SU-DHL-6 (cell line): ENCODE measurements at regions not wholly inside any gene's neighbourhood (a gene's known extent, or its start where the extent isn't known, plus 50 kb on each side); places are given as distances from the start of the nearest gene placed in this dataset.

Experiments
- H2AFZ ChIP-seq: fragments of 200-600 bp; sonication (generic); 2 replicates; pipeline ENCODE4 v1.6.1; 2014; ENCODE audit warnings: low read depth, mild to moderate bottlenecking, moderate library complexity, mixed read lengths, antibody characterized with exemption, low read length; ENCODE audit not compliant: severe bottlenecking
- H3F3A ChIP-seq: fragments of 200-600 bp; shearing (Covaris generic); 2 replicates; pipeline ENCODE4 v1.6.0; 2016; ENCODE audit warnings: antibody characterized with exemption, mild to moderate bottlenecking; ENCODE audit not compliant: insufficient read depth
- H3K27ac ChIP-seq: fragments of 200-600 bp; sonication (generic); 2 replicates; pipeline ENCODE4 v1.5.1; 2016; ENCODE audit warnings: low read depth, mild to moderate bottlenecking, low read length, moderate library complexity, mixed read lengths
- H3K27me3 ChIP-seq: fragments of 200-600 bp; sonication (generic), shearing (Covaris generic); 2 replicates; pipeline ENCODE4 v1.6.0; 2014; ENCODE audit warnings: mild to moderate bottlenecking, low read length
- H3K36me3 ChIP-seq: fragments of 200-600 bp; sonication (generic); 2 replicates; pipeline ENCODE4 v1.6.1; 2014; ENCODE audit warnings: mild to moderate bottlenecking, low read length, mixed read lengths
- H3K4me2 ChIP-seq: fragments of 300-600, 200-600 bp; shearing (Covaris generic), sonication (generic); 2 replicates; pipeline ENCODE4 v1.6.0; 2014; ENCODE audit warnings: low read length, low read depth, mild to moderate bottlenecking; ENCODE audit not compliant: poor library complexity, severe bottlenecking
- H3K4me3 ChIP-seq: fragments of 200-600 bp; sonication (generic); 2 replicates; pipeline ENCODE4 v1.5.1; 2014; ENCODE audit warnings: antibody characterized with exemption, low read length, mild to moderate bottlenecking, mixed read lengths; ENCODE audit not compliant: insufficient read depth, poor library complexity, severe bottlenecking
- H3K79me2 ChIP-seq: fragments of 200-600 bp; sonication (generic); 2 replicates; pipeline ENCODE4 v1.6.1; 2014; ENCODE audit warnings: mild to moderate bottlenecking, low read length, moderate library complexity; ENCODE audit not compliant: insufficient read depth
- H3K9ac ChIP-seq: fragments of 200-600 bp; sonication (generic); 2 replicates; pipeline ENCODE4 v1.7.0; 2014; ENCODE audit warnings: mild to moderate bottlenecking, low read length
- H3K9me2 ChIP-seq: fragments of 200-600 bp; sonication (generic); replicated peaks from 2 replicates; pipeline ENCODE4 v1.6.1; 2014; ENCODE audit warnings: low read length; ENCODE audit not compliant: insufficient read depth
- H3K9me3 ChIP-seq: fragments of 200-600 bp; sonication (generic); 2 replicates; pipeline ENCODE4 v1.6.1; 2014; ENCODE audit warnings: low read length, mixed read lengths; ENCODE audit not compliant: insufficient read depth
- H4K20me1 ChIP-seq: fragments of 200-600 bp; sonication (generic); 2 replicates; pipeline ENCODE4 v1.6.1; 2014; ENCODE audit warnings: low read depth, mild to moderate bottlenecking, antibody characterized with exemption, low read length, moderate library complexity, mixed read lengths
- CTCF ChIP-seq: fragments of 200-600 bp; sonication (generic); IDR thresholded peaks from one replicate; pipeline ENCODE4 v1.5.1; 2017; ENCODE audit warnings: antibody characterized with exemption, mild to moderate bottlenecking, low read length, moderate library complexity; ENCODE audit not compliant: insufficient read depth, poor library complexity, severe bottlenecking
- EZH2phosphoT487 ChIP-seq: fragments of 200-600 bp; sonication (generic), shearing (Covaris generic); conservative IDR thresholded peaks from 2 replicates; pipeline ENCODE4 v1.6.1; 2018; ENCODE audit warnings: mild to moderate bottlenecking, antibody characterized with exemption, low read length, moderate library complexity, mixed read lengths

GRCh38 chr21:35352066-35352770, 303.1 kb upstream of the RUNX1 start:
- no peaks in the 10 kb centered on the region for H3K36me3 ChIP-seq
- H3K4me3 ChIP-seq: no peak overlapping the region
- H4K20me1 ChIP-seq: no peaks in the 10 kb centered on the region
- no peaks in the 10 kb centered on the region for H3K27me3 ChIP-seq
- TF ChIP-seq CTCF (no peak), EZH2phosphoT487 (no peak)
- H3K79me2 ChIP-seq: no peaks in the 10 kb centered on the region
- no peak overlapping the region for H3K27ac ChIP-seq
- H3K4me2 ChIP-seq: no peak overlapping the region
- H2AFZ ChIP-seq: no peak overlapping the region
- H3F3A ChIP-seq: no peaks in the 10 kb centered on the region
- H3K9me2 ChIP-seq: no peaks in the 10 kb centered on the region
- no peaks in the 10 kb centered on the region for H3K9me3 ChIP-seq
- no peak overlapping the region for H3K9ac ChIP-seq

DNA sequence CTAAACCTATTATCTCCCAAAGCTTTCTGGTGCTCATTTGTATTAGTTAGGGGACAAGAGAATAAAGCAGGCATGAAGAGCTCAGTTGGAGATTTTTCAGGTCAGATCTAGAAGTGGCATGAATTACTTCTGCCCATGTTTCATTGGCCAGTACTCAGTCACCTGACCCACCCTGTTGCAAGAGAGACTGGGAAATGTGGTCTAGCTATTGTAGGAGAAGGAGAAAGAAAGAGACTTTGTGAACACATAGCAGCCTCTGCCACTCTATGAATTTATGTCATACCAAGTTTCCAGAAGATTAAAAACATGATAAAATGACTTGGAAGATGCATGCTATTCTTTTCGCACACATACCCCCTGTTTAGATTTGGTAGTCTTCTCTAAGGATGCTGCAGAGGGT, 302.3 kb upstream of the RUNX1 start:
- H3K4me3 ChIP-seq: no peak overlapping the region
- H3K4me2 ChIP-seq: no peak overlapping the region
- no peaks in the 10 kb centered on the region for H3K9me2 ChIP-seq
- H4K20me1 ChIP-seq: no peaks in the 10 kb centered on the region
- no peak overlapping the region for H3K9ac ChIP-seq
- no peaks in the 10 kb centered on the region for H3K27me3 ChIP-seq
- no peak overlapping the region for H3K27ac ChIP-seq
- no peaks in the 10 kb centered on the region for H3K9me3 ChIP-seq
- TF ChIP-seq EZH2phosphoT487 (no peak), CTCF (no peak)
- H2AFZ ChIP-seq: no peak overlapping the region
- H3K79me2 ChIP-seq: no peaks in the 10 kb centered on the region
- H3K36me3 ChIP-seq: no peaks in the 10 kb centered on the region
- H3F3A ChIP-seq: no peaks in the 10 kb centered on the region

GRCh38 chr21:35350965-35351364, 301.9 kb upstream of the RUNX1 start:
- no peaks in the 10 kb centered on the region for H3K27me3 ChIP-seq
- no peak overlapping the region for H3K4me2 ChIP-seq
- H3K79me2 ChIP-seq: no peaks in the 10 kb centered on the region
- no peaks in the 10 kb centered on the region for H3K36me3 ChIP-seq
- no peak overlapping the region for H2AFZ ChIP-seq
- H3K9me3 ChIP-seq: no peaks in the 10 kb centered on the region
- H3K27ac ChIP-seq: no peak overlapping the region
- no peaks in the 10 kb centered on the region for H3F3A ChIP-seq
- no peaks in the 10 kb centered on the region for H4K20me1 ChIP-seq
- no peak overlapping the region for H3K4me3 ChIP-seq
- TF ChIP-seq CTCF (no peak), EZH2phosphoT487 (no peak)
- H3K9me2 ChIP-seq: no peaks in the 10 kb centered on the region
- H3K9ac ChIP-seq: no peak overlapping the region
